ENCODE measurements at regions not wholly inside any gene's neighbourhood (a gene's known extent, or its start where the extent isn't known, plus 50 kb on each side); places are given as distances from the start of the nearest gene placed in this dataset.

- H3K4me3 ChIP-seq (ENCODE audit: low read length in 3 of 3): peak overlapping the region in 2 of 3 donors; percentile 67 to 82
- peak overlapping the region in 2 of 3 donors; percentile 47 to 83 for H3K9ac ChIP-seq (ENCODE audit: low read depth in 1 of 3, low read length in 3 of 3)
- no peaks in the 10 kb centered on the region for H3K36me3 ChIP-seq (ENCODE audit: control insufficient read depth in 3 of 3, insufficient read depth in 3 of 3, low read length in 3 of 3)
- peak overlapping the region; percentile 78 for H3K27ac ChIP-seq (ENCODE audit: low read depth, low read length)
- H3K27me3 ChIP-seq (ENCODE audit: control insufficient read depth in 3 of 3, insufficient read depth in 3 of 3, low read length in 3 of 3): no peaks in the 10 kb centered on the region
- peaks cover 10 to 37% (median 31%) of the 10 kb centered on the region in 3 donors for H3K4me1 ChIP-seq (ENCODE audit: control insufficient read depth in 3 of 3, insufficient read depth in 3 of 3, low read length in 3 of 3)
- no peaks in the 10 kb centered on the region for H3K9me3 ChIP-seq (ENCODE audit: control insufficient read depth in 3 of 3, low read length in 3 of 3)
Measured at GRCh38 chr5:5688925-5689310, 266.4 kb downstream of the ICE1 start.

DNA sequence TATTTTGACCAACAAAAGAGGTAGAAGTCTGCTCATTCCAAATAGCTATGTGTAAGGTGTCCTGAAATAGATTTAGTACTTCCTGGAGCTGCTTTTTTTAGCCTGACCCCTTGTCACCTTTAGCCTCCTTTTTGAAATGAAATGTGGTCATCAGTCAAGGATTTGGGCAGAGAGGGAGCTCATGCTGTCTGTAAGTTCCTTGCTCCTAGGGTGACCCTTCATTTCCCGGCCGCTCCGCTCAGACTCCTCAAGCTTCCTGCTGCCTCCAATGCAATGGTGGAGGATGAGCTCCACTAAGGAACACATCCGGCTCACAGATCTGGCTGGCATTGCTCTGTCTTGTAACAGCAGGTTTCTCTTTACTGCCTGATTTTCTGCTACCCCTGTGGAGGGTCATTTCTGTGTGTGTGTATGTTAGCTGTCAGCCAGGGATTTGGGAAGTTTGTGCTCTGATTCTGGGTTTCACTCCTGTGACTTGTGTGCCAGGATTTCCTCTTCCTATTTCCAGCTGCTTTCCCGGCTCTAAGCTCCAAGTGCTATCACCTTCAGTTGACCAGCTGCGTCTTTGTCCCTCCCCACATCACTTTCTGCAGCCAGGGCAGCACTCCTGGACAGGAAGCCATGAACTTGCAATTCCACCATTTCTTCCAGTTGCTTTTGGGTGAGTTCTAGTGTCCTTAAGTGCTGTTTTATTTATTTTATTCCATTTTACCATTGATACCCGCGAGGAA, 265.9 kb downstream of the ICE1 start:
- Histone ChIP-seq H3K9ac (ENCODE audit: low read depth in 1 of 3, low read length in 3 of 3) (peak overlapping the region; percentile 47 to 83 (median 59)), H3K27ac (ENCODE audit: low read depth, low read length) (peak overlapping the region; percentile 78), H3K4me1 (ENCODE audit: control insufficient read depth in 3 of 3, insufficient read depth in 3 of 3, low read length in 3 of 3) (peaks cover 10 to 37% (median 31%) of the 10 kb centered on the region in 3 donors), H3K36me3 (ENCODE audit: control insufficient read depth in 3 of 3, insufficient read depth in 3 of 3, low read length in 3 of 3) (no peaks in the 10 kb centered on the region), H3K9me3 (ENCODE audit: control insufficient read depth in 3 of 3, low read length in 3 of 3) (no peaks in the 10 kb centered on the region), H3K4me3 (ENCODE audit: low read length in 3 of 3) (peak overlapping the region in 2 of 3 donors; percentile 67 to 82), H3K27me3 (ENCODE audit: control insufficient read depth in 3 of 3, insufficient read depth in 3 of 3, low read length in 3 of 3) (no peaks in the 10 kb centered on the region)

DNA sequence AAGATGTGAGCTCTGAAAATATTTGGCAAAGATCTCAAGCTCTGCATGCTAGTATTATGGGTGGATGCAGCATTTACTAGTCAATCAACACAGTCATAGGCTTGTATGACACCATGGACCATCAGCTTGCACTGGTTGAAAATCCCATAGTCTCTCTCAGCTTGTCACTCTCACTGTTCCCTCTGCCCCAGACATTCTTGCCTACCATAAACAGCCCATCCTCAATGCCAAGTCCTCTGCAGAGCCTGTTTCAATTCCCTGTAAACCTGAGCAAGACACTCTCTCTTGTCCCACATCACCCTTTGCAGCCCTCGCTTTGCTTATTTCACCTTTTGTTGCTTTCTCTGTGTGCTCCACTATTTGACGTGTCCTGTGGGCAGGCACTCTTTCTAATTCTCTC, 264.6 kb downstream of the ICE1 start:
- no peaks in the 10 kb centered on the region for H3K9me3 ChIP-seq (ENCODE audit: control insufficient read depth in 3 of 3, low read length in 3 of 3)
- peaks cover 10 to 37% (median 31%) of the 10 kb centered on the region in 3 donors for H3K4me1 ChIP-seq (ENCODE audit: control insufficient read depth in 3 of 3, insufficient read depth in 3 of 3, low read length in 3 of 3)
- H3K27me3 ChIP-seq (ENCODE audit: control insufficient read depth in 3 of 3, insufficient read depth in 3 of 3, low read length in 3 of 3): no peaks in the 10 kb centered on the region
- peak overlapping the region in 1 of 3 donors; percentile 9 for H3K9ac ChIP-seq (ENCODE audit: low read depth in 1 of 3, low read length in 3 of 3)
- H3K27ac ChIP-seq (ENCODE audit: low read depth, low read length): peak overlapping the region; percentile 14
- H3K4me3 ChIP-seq (ENCODE audit: low read length in 3 of 3): peak overlapping the region in 1 of 3 donors; percentile 3
- H3K36me3 ChIP-seq (ENCODE audit: control insufficient read depth in 3 of 3, insufficient read depth in 3 of 3, low read length in 3 of 3): no peaks in the 10 kb centered on the region

GRCh38 chr5:5686356-5686755, 263.9 kb downstream of the ICE1 start:
- no peaks in the 10 kb centered on the region for H3K9me3 ChIP-seq (ENCODE audit: control insufficient read depth in 3 of 3, low read length in 3 of 3)
- H3K4me3 ChIP-seq (ENCODE audit: low read length in 3 of 3): no peak overlapping the region
- H3K27me3 ChIP-seq (ENCODE audit: control insufficient read depth in 3 of 3, insufficient read depth in 3 of 3, low read length in 3 of 3): no peaks in the 10 kb centered on the region
- no peak overlapping the region for H3K9ac ChIP-seq (ENCODE audit: low read depth in 1 of 3, low read length in 3 of 3)
- peak overlapping the region; percentile 17 for H3K27ac ChIP-seq (ENCODE audit: low read depth, low read length)
- H3K4me1 ChIP-seq (ENCODE audit: control insufficient read depth in 3 of 3, insufficient read depth in 3 of 3, low read length in 3 of 3): peaks cover 10 to 37% (median 31%) of the 10 kb centered on the region in 3 donors
- no peaks in the 10 kb centered on the region for H3K36me3 ChIP-seq (ENCODE audit: control insufficient read depth in 3 of 3, insufficient read depth in 3 of 3, low read length in 3 of 3)

DNA sequence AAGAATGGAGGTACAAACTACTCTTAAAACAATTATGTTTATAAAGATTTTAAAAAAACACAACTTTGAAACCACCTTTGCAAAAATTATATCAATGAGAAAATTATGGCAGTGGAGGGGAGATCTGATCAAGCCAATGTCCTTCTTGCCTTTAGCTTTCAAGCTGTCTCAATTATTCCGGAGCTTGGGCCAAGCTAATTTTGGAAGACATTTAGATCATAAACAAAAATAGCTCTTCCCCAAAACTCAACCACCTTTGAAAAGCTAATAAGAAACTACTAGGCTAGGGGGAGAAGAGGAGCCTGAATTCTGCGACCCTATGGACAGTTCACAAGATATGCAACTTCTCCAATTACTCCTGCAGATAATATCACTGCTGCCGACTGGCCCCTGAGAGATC, 263.3 kb downstream of the ICE1 start:
- Histone ChIP-seq H3K9ac (ENCODE audit: low read depth in 1 of 3, low read length in 3 of 3) (no peak overlapping the region), H3K36me3 (ENCODE audit: control insufficient read depth in 3 of 3, insufficient read depth in 3 of 3, low read length in 3 of 3) (no peaks in the 10 kb centered on the region), H3K9me3 (ENCODE audit: control insufficient read depth in 3 of 3, low read length in 3 of 3) (no peaks in the 10 kb centered on the region), H3K4me3 (ENCODE audit: low read length in 3 of 3) (peak overlapping the region in 1 of 3 donors; percentile 42), H3K4me1 (ENCODE audit: control insufficient read depth in 3 of 3, insufficient read depth in 3 of 3, low read length in 3 of 3) (peaks cover 10 to 37% (median 31%) of the 10 kb centered on the region in 3 donors), H3K27ac (ENCODE audit: low read depth, low read length) (peak overlapping the region; percentile 17), H3K27me3 (ENCODE audit: control insufficient read depth in 3 of 3, insufficient read depth in 3 of 3, low read length in 3 of 3) (no peaks in the 10 kb centered on the region)

DNA sequence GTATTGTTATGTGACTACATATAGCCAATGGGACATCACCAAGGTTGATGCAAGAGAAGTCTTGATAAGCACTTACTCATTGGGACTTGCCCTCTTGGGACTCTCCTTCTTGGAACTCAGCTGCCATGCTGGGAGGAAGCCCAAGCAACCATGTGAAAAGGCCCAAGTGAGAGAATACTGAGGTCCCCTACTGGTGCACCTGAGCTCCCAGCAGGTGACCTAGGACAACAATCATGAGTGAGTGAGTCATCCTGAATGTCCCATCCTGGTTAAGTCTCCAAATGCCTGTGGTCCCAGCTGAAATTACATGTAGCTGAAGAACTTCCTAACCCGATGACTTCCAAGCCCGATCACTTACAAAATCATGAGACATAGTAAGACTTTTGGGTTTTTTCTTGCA, 260.7 kb downstream of the ICE1 start:
- H3K9me3 ChIP-seq (ENCODE audit: control insufficient read depth in 3 of 3, low read length in 3 of 3): no peaks in the 10 kb centered on the region
- peaks cover 4 to 22% (median 22%) of the 10 kb centered on the region in 3 donors for H3K4me1 ChIP-seq (ENCODE audit: control insufficient read depth in 3 of 3, insufficient read depth in 3 of 3, low read length in 3 of 3)
- H3K9ac ChIP-seq (ENCODE audit: low read depth in 1 of 3, low read length in 3 of 3): no peak overlapping the region
- H3K27ac ChIP-seq (ENCODE audit: low read depth, low read length): no peak overlapping the region
- H3K4me3 ChIP-seq (ENCODE audit: low read length in 3 of 3): no peak overlapping the region
- no peaks in the 10 kb centered on the region for H3K36me3 ChIP-seq (ENCODE audit: control insufficient read depth in 3 of 3, insufficient read depth in 3 of 3, low read length in 3 of 3)
- no peaks in the 10 kb centered on the region for H3K27me3 ChIP-seq (ENCODE audit: control insufficient read depth in 3 of 3, insufficient read depth in 3 of 3, low read length in 3 of 3)

DNA sequence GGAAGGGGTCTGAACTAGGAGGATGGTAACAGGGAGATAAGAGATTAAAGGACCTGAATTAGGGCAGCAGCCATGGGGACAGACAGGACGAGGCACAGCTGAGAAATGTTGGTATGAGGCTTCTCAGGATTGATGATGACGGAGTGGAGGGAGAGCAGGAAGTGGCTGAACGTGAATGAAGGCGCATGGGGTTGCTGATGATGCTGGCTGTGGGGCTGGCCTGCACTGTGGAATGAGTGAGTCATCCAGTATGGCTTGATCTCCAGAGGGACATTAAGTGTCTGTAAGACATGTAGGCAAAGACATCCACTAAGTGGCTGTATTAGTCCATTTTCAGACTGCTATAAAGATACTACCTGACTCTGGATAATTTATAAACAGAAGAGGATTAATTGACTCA, 256.4 kb downstream of the ICE1 start:
- no peaks in the 10 kb centered on the region for H3K9me3 ChIP-seq (ENCODE audit: control insufficient read depth in 3 of 3, low read length in 3 of 3)
- H3K4me3 ChIP-seq (ENCODE audit: low read length in 3 of 3): no peak overlapping the region
- H3K4me1 ChIP-seq (ENCODE audit: control insufficient read depth in 3 of 3, insufficient read depth in 3 of 3, low read length in 3 of 3): no peaks in the 10 kb centered on the region
- no peak overlapping the region for H3K9ac ChIP-seq (ENCODE audit: low read depth in 1 of 3, low read length in 3 of 3)
- H3K27me3 ChIP-seq (ENCODE audit: control insufficient read depth in 3 of 3, insufficient read depth in 3 of 3, low read length in 3 of 3): no peaks in the 10 kb centered on the region
- H3K36me3 ChIP-seq (ENCODE audit: control insufficient read depth in 3 of 3, insufficient read depth in 3 of 3, low read length in 3 of 3): no peaks in the 10 kb centered on the region
- H3K27ac ChIP-seq (ENCODE audit: low read depth, low read length): peak overlapping the region; percentile 20

- H3K9me3 ChIP-seq (ENCODE audit: control insufficient read depth in 3 of 3, low read length in 3 of 3): no peaks in the 10 kb centered on the region
- H3K36me3 ChIP-seq (ENCODE audit: control insufficient read depth in 3 of 3, insufficient read depth in 3 of 3, low read length in 3 of 3): no peaks in the 10 kb centered on the region
- H3K4me1 ChIP-seq (ENCODE audit: control insufficient read depth in 3 of 3, insufficient read depth in 3 of 3, low read length in 3 of 3): no peaks in the 10 kb centered on the region
- no peak overlapping the region for H3K9ac ChIP-seq (ENCODE audit: low read depth in 1 of 3, low read length in 3 of 3)
- H3K27me3 ChIP-seq (ENCODE audit: control insufficient read depth in 3 of 3, insufficient read depth in 3 of 3, low read length in 3 of 3): no peaks in the 10 kb centered on the region
- no peak overlapping the region for H3K27ac ChIP-seq (ENCODE audit: low read depth, low read length)
- no peak overlapping the region for H3K4me3 ChIP-seq (ENCODE audit: low read length in 3 of 3)
Measured at GRCh38 chr5:5677738-5678137, 255.3 kb downstream of the ICE1 start.

GRCh38 chr5:5676218-5676617, 253.7 kb downstream of the ICE1 start:
- no peak overlapping the region for H3K9ac ChIP-seq (ENCODE audit: low read depth in 1 of 3, low read length in 3 of 3)
- H3K36me3 ChIP-seq (ENCODE audit: control insufficient read depth in 3 of 3, insufficient read depth in 3 of 3, low read length in 3 of 3): no peaks in the 10 kb centered on the region
- H3K27ac ChIP-seq (ENCODE audit: low read depth, low read length): no peak overlapping the region
- no peaks in the 10 kb centered on the region for H3K9me3 ChIP-seq (ENCODE audit: control insufficient read depth in 3 of 3, low read length in 3 of 3)
- no peak overlapping the region for H3K4me3 ChIP-seq (ENCODE audit: low read length in 3 of 3)
- no peaks in the 10 kb centered on the region for H3K4me1 ChIP-seq (ENCODE audit: control insufficient read depth in 3 of 3, insufficient read depth in 3 of 3, low read length in 3 of 3)
- H3K27me3 ChIP-seq (ENCODE audit: control insufficient read depth in 3 of 3, insufficient read depth in 3 of 3, low read length in 3 of 3): no peaks in the 10 kb centered on the region

- H3K27ac ChIP-seq (ENCODE audit: low read depth, low read length): peak overlapping the region; percentile 48
- H3K4me1 ChIP-seq (ENCODE audit: control insufficient read depth in 3 of 3, insufficient read depth in 3 of 3, low read length in 3 of 3): no peaks in the 10 kb centered on the region
- no peaks in the 10 kb centered on the region for H3K36me3 ChIP-seq (ENCODE audit: control insufficient read depth in 3 of 3, insufficient read depth in 3 of 3, low read length in 3 of 3)
- H3K9me3 ChIP-seq (ENCODE audit: control insufficient read depth in 3 of 3, low read length in 3 of 3): no peaks in the 10 kb centered on the region
- no peaks in the 10 kb centered on the region for H3K27me3 ChIP-seq (ENCODE audit: control insufficient read depth in 3 of 3, insufficient read depth in 3 of 3, low read length in 3 of 3)
- no peak overlapping the region for H3K4me3 ChIP-seq (ENCODE audit: low read length in 3 of 3)
- H3K9ac ChIP-seq (ENCODE audit: low read depth in 1 of 3, low read length in 3 of 3): no peak overlapping the region
Measured at GRCh38 chr5:5675511-5675910, 253.0 kb downstream of the ICE1 start.

Data from skeletal muscle tissue (tissue), 3 donors.